Fibroblast of lung (primary cell): ENCODE measurements at regions not wholly inside any gene's neighbourhood (a gene's known extent, or its start where the extent isn't known, plus 50 kb on each side); places are given as distances from the start of the nearest gene placed in this dataset.

Source experiments
- DNase-seq, 2 donors: peaks; one replicate each; pipeline versions ENCODE4 v3.0.0 to v3.0.0-alpha.2; 2010; ENCODE audit warnings: low read depth in 2 of 2
- H2AFZ ChIP-seq: 2 replicates; pipeline ENCODE4 v1.5.1; 2012; ENCODE audit warnings: low read length, control low read depth, inconsistent platforms
- H3K27ac ChIP-seq: 2 replicates; pipeline ENCODE4 v1.5.1; 2011; ENCODE audit warnings: low read length, control low read depth; ENCODE audit not compliant: insufficient read depth
- H3K27me3 ChIP-seq: 2 replicates; pipeline ENCODE4 v1.5.1; 2011; ENCODE audit warnings: mild to moderate bottlenecking, low read length; ENCODE audit not compliant: control insufficient read depth, insufficient read depth
- H3K36me3 ChIP-seq: 2 replicates; pipeline ENCODE4 v1.5.1; 2011; ENCODE audit warnings: low read length; ENCODE audit not compliant: control insufficient read depth, insufficient read depth
- H3K4me1 ChIP-seq: 2 replicates; pipeline ENCODE4 v1.5.1; 2011; ENCODE audit warnings: low read length; ENCODE audit not compliant: control insufficient read depth, insufficient read depth; ENCODE audit errors: extremely low read depth
- H3K4me2 ChIP-seq: 2 replicates; pipeline ENCODE4 v1.5.1; 2011; ENCODE audit warnings: low read length, control low read depth; ENCODE audit not compliant: insufficient read depth; ENCODE audit errors: extremely low read depth
- H3K4me3 ChIP-seq, 4 experiments: fragments of 200-600 bp in 1 of 4; sonication (generic) in 1 of 4; replicated peaks in 1 of 4; 2 replicates each; pipeline ENCODE4 v1.5.1; 2011 to 2016; ENCODE audit warnings: low read length in 4 of 4, low read depth in 3 of 4, mild to moderate bottlenecking in 3 of 4, control low read depth in 2 of 4, inconsistent platforms in 1 of 4, mixed read lengths in 1 of 4; ENCODE audit not compliant: insufficient read depth in 1 of 4; ENCODE audit errors: control extremely low read depth in 1 of 4
- H3K79me2 ChIP-seq: 2 replicates; pipeline ENCODE4 v1.5.1; 2012; ENCODE audit warnings: mild to moderate bottlenecking, low read length, inconsistent platforms; ENCODE audit not compliant: control insufficient read depth, insufficient read depth
- H3K9ac ChIP-seq: 2 replicates; pipeline ENCODE4 v1.5.1; 2011; ENCODE audit warnings: mild to moderate bottlenecking, low read length, control low read depth; ENCODE audit not compliant: insufficient read depth
- H3K9me3 ChIP-seq: 2 replicates; pipeline ENCODE4 v1.5.1; 2012; ENCODE audit warnings: low read depth, low read length; ENCODE audit not compliant: control insufficient read depth, insufficient read depth
- H4K20me1 ChIP-seq: 2 replicates; pipeline ENCODE4 v1.5.1; 2011; ENCODE audit warnings: low read length; ENCODE audit not compliant: control insufficient read depth, insufficient read depth; ENCODE audit errors: extremely low read depth
- EZH2 ChIP-seq: IDR thresholded peaks from 2 replicates; pipeline ENCODE4 v1.5.1; 2012; ENCODE audit warnings: low read length, control low read depth, mild to moderate bottlenecking; ENCODE audit errors: missing control alignments
- TF ChIP-seq, protein P1 (sequence below), 2 donors: IDR thresholded peaks in 1 of 2; conservative IDR thresholded peaks in 1 of 2; 1 replicate in 1 of 2; 2 replicates in 1 of 2; pipeline ENCODE4 v1.5.1; 2011 to 2012; ENCODE audit warnings: low read length in 2 of 2, control low read depth in 1 of 2, inconsistent platforms in 1 of 2, low read depth in 1 of 2, mild to moderate bottlenecking in 1 of 2

DNA sequence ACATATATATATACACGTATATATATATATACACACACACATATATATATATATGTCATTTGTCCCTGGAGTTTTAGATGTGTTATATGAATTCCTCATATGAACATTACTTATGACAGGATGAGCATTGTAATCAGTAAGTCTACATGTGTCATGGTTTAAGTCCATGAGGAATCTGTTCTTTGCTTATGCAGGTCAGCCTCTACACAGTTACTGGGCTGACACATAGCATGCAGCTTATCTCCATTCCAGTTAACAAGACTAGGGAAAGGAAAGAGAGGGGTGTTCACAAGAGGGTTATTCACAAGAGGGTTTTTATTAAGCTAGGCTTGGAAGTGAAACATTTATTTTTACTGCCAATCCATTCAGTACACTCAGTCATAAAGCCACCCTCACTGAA is 226.7 kb downstream of the SNX13 start:
- no peak for TF ChIP-seq EZH2
- TF ChIP-seq, protein P1, sequence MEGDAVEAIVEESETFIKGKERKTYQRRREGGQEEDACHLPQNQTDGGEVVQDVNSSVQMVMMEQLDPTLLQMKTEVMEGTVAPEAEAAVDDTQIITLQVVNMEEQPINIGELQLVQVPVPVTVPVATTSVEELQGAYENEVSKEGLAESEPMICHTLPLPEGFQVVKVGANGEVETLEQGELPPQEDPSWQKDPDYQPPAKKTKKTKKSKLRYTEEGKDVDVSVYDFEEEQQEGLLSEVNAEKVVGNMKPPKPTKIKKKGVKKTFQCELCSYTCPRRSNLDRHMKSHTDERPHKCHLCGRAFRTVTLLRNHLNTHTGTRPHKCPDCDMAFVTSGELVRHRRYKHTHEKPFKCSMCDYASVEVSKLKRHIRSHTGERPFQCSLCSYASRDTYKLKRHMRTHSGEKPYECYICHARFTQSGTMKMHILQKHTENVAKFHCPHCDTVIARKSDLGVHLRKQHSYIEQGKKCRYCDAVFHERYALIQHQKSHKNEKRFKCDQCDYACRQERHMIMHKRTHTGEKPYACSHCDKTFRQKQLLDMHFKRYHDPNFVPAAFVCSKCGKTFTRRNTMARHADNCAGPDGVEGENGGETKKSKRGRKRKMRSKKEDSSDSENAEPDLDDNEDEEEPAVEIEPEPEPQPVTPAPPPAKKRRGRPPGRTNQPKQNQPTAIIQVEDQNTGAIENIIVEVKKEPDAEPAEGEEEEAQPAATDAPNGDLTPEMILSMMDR (conservative IDR thresholded peaks at IDR 0.05 in 1 of 2, IDR thresholded peaks at IDR 0.05 in 1 of 2; ENCODE audit: low read depth in 1 of 2, low read length in 2 of 2): no peak
- H3K4me2 ChIP-seq: no peak overlapping the region
- no peaks in the 10 kb centered on the region for H3K36me3 ChIP-seq
- H3K9me3 ChIP-seq: no peaks in the 10 kb centered on the region
- no peaks in the 10 kb centered on the region for H3K79me2 ChIP-seq
- H3K27me3 ChIP-seq: no peaks in the 10 kb centered on the region
- no peaks in the 10 kb centered on the region for H3K4me1 ChIP-seq
- no peak for DNase-seq
- no peaks in the 10 kb centered on the region for H4K20me1 ChIP-seq
- no peak overlapping the region for H3K4me3 ChIP-seq
- no peak overlapping the region for H3K9ac ChIP-seq
- H3K27ac ChIP-seq: no peak overlapping the region
- no peak overlapping the region for H2AFZ ChIP-seq

DNA sequence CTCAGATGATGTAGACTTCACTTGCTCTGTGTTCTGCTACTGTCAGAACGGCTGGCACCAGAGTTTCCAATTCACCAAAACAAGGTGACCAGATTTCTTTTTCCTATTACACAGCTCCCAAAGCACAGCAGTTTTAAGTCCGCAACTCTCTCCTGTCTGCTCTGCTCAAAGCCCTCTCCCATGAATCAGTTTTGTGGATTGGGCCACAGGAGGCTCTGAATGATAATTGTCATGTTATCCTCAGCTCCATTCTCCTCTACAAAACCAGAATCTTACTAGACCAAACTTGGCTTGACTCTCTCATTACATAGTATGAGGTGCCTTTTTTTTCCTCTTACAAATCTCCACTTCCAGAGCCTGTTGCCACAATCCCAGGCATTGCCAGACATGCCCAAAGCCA is 223.5 kb downstream of the SNX13 start:
- no peak overlapping the region for H3K4me3 ChIP-seq
- no peak for DNase-seq
- no peaks in the 10 kb centered on the region for H3K9me3 ChIP-seq
- no peaks in the 10 kb centered on the region for H3K79me2 ChIP-seq
- no peaks in the 10 kb centered on the region for H3K4me1 ChIP-seq
- no peaks in the 10 kb centered on the region for H3K36me3 ChIP-seq
- H4K20me1 ChIP-seq: no peaks in the 10 kb centered on the region
- no peak overlapping the region for H3K9ac ChIP-seq
- no peak overlapping the region for H3K4me2 ChIP-seq
- H3K27ac ChIP-seq: no peak overlapping the region
- no peak for TF ChIP-seq EZH2
- TF ChIP-seq, protein P1 (conservative IDR thresholded peaks at IDR 0.05 in 1 of 2, IDR thresholded peaks at IDR 0.05 in 1 of 2; ENCODE audit: low read depth in 1 of 2, low read length in 2 of 2): no peak
- no peaks in the 10 kb centered on the region for H3K27me3 ChIP-seq
- H2AFZ ChIP-seq: no peak overlapping the region

- no peaks in the 10 kb centered on the region for H4K20me1 ChIP-seq
- no peaks in the 10 kb centered on the region for H3K36me3 ChIP-seq
- DNase-seq: no peak
- H3K9ac ChIP-seq: no peak overlapping the region
- no peaks in the 10 kb centered on the region for H3K9me3 ChIP-seq
- no peak overlapping the region for H3K4me3 ChIP-seq
- H3K27ac ChIP-seq: no peak overlapping the region
- H2AFZ ChIP-seq: no peak overlapping the region
- no peak overlapping the region for H3K4me2 ChIP-seq
- H3K27me3 ChIP-seq: no peaks in the 10 kb centered on the region
- no peaks in the 10 kb centered on the region for H3K4me1 ChIP-seq
- TF ChIP-seq, protein P1 (conservative IDR thresholded peaks at IDR 0.05 in 1 of 2, IDR thresholded peaks at IDR 0.05 in 1 of 2; ENCODE audit: low read depth in 1 of 2, low read length in 2 of 2): no peak
- no peak for TF ChIP-seq EZH2
- no peaks in the 10 kb centered on the region for H3K79me2 ChIP-seq
Observed at GRCh38 chr7:17719998-17720397, 220.3 kb downstream of the SNX13 start.
